HPDE6-E6E7 (cell line): ENCODE measurements at regions not wholly inside any gene's neighbourhood (a gene's known extent, or its start where the extent isn't known, plus 50 kb on each side); places are given as distances from the start of the nearest gene placed in this dataset.

Experiments used
- DNase-seq: peaks from one replicate; pipeline ENCODE4 v3.0.0; 2011; ENCODE audit warnings: missing footprints; ENCODE audit errors: extremely low spot score

- no peak for DNase-seq
These were observed 146.6 kb downstream of the TLR5 start for GRCh38 chr1:222996310-222996975.

- DNase-seq, result no peak
These were observed 142.4 kb downstream of the TLR5 start for GRCh38 chr1:223000632-223001031.

- DNase-seq, result no peak
These were observed 141.1 kb downstream of the TLR5 start for GRCh38 chr1:223001653-223002634.

- no peak for DNase-seq
These were observed 139.5 kb downstream of the TLR5 start for GRCh38 chr1:223003549-223003948.

GRCh38 chr1:223006371-223006770 lies 136.7 kb downstream of the TLR5 start:
- DNase-seq, result no peak

GRCh38 chr1:223006917-223007648 lies 136.0 kb downstream of the TLR5 start:
- no peak for DNase-seq

GRCh38 chr1:223007935-223008334 lies 135.1 kb downstream of the TLR5 start:
- DNase-seq, result no peak

- no peak for DNase-seq
These were observed 134.2 kb downstream of the TLR5 start for GRCh38 chr1:223008808-223009207.

- DNase-seq, result no peak
These were observed 133.6 kb downstream of the TLR5 start for GRCh38 chr1:223009406-223009805.

- no peak for DNase-seq
These were observed 132.2 kb downstream of the TLR5 start for GRCh38 chr1:223010582-223011504.

GRCh38 chr1:223011505-223011856 lies 131.6 kb downstream of the TLR5 start:
- no peak for DNase-seq

GRCh38 chr1:223012176-223012788 lies 130.8 kb downstream of the TLR5 start:
- no peak for DNase-seq

- DNase-seq, result no peak
These were observed 130.1 kb downstream of the TLR5 start for GRCh38 chr1:223012938-223013337.

GRCh38 chr1:223014142-223014873 lies 128.7 kb downstream of the TLR5 start:
- no peak for DNase-seq

- DNase-seq, result no peak
These were observed 126.7 kb downstream of the TLR5 start for GRCh38 chr1:223016381-223016780.

GRCh38 chr1:223016890-223017289 lies 126.2 kb downstream of the TLR5 start:
- DNase-seq, result no peak

GRCh38 chr1:223017291-223017690 lies 125.8 kb downstream of the TLR5 start:
- DNase-seq, result no peak

GRCh38 chr1:223018534-223018933 lies 124.5 kb downstream of the TLR5 start:
- no peak for DNase-seq

GRCh38 chr1:223019256-223019655 lies 123.8 kb downstream of the TLR5 start:
- DNase-seq, result no peak

- no peak for DNase-seq
These were observed 122.3 kb downstream of the TLR5 start for GRCh38 chr1:223020770-223021169.
